PC-9 (cell line): ENCODE measurements at regions not wholly inside any gene's neighbourhood (a gene's known extent, or its start where the extent isn't known, plus 50 kb on each side); places are given as distances from the start of the nearest gene placed in this dataset.

Experiments used
- BruUV-seq: library from RNA; stranded (reverse); fragments of 400-500 nt; replicated peaks from 2 replicates; lab custom pipeline; 2021; lab: Mats Ljungman, UMichigan
- CTCF ChIA-PET: fragments of 300-600 bp; sonication (Branson Sonifier 250); formaldehyde crosslinking; loops from one replicate; lab custom pipeline; 2022; ENCODE audit warnings: antibody characterized with exemption; lab: Charles Lee
- POLR2A ChIA-PET: fragments of 300-600 bp; sonication (Branson Sonifier 250); formaldehyde crosslinking; loops from one replicate; lab custom pipeline; 2022; ENCODE audit warnings: antibody characterized with exemption; ENCODE audit not compliant: unreplicated experiment; lab: Charles Lee
- DNase-seq, 2 experiments: peaks; one replicate each; pipeline versions ENCODE4 v3.0.0 to v3.0.0-alpha.2; 2015 to 2022; ENCODE audit warnings: mixed read lengths in 1 of 2
- H2AFZ ChIP-seq: fragments of 200-600 bp; sonication (generic); 2 replicates; pipeline ENCODE4 v1.8.1; 2017; ENCODE audit warnings: antibody characterized with exemption
- H3F3A ChIP-seq: fragments of 200-600 bp; sonication (generic); 2 replicates; pipeline ENCODE4 v1.8.1; 2017; ENCODE audit warnings: antibody characterized with exemption, mild to moderate bottlenecking, low read depth; ENCODE audit not compliant: insufficient read depth
- H3K27ac ChIP-seq: fragments of 200-600 bp; sonication (generic); 2 replicates; pipeline ENCODE4 v1.6.1; 2016; ENCODE audit warnings: mixed run types
- H3K27me3 ChIP-seq: fragments of 200-600 bp; sonication (generic); 2 replicates; pipeline ENCODE4 v1.6.1; 2016; ENCODE audit warnings: low read depth, mixed run types; ENCODE audit not compliant: insufficient read depth
- H3K36me3 ChIP-seq: fragments of 200-600 bp; sonication (generic); 2 replicates; pipeline ENCODE4 v1.6.1; 2016; ENCODE audit warnings: low read depth, mixed run types
- H3K4me1 ChIP-seq: fragments of 200-600 bp; sonication (generic); replicated peaks from 2 replicates; pipeline ENCODE4 v1.6.1; 2016; ENCODE audit warnings: mixed run types; ENCODE audit not compliant: insufficient read depth
- H3K4me2 ChIP-seq: fragments of 200-600 bp; sonication (generic); 2 replicates; pipeline ENCODE4 v1.6.1; 2017; ENCODE audit warnings: mixed run types
- H3K4me3 ChIP-seq: fragments of 200-600 bp; sonication (generic); 2 replicates; pipeline ENCODE4 v1.6.1; 2016; ENCODE audit warnings: mixed run types
- H3K79me2 ChIP-seq: fragments of 200-600 bp; sonication (generic); 2 replicates; pipeline ENCODE4 v1.6.1; 2017; ENCODE audit warnings: low read depth, mixed run types
- H3K9me2 ChIP-seq: fragments of 200-600 bp; sonication (generic); 2 replicates; pipeline ENCODE4 v1.8.1; 2017; ENCODE audit warnings: mild to moderate bottlenecking; ENCODE audit not compliant: insufficient read depth
- H3K9me3 ChIP-seq: fragments of 200-600 bp; sonication (generic); 2 replicates; pipeline ENCODE4 v1.8.1; 2016; ENCODE audit warnings: low read depth; ENCODE audit not compliant: insufficient read depth
- H4K20me1 ChIP-seq: fragments of 200-600 bp; sonication (generic); 2 replicates; pipeline ENCODE4 v1.8.1; 2017; ENCODE audit not compliant: insufficient read depth
- CTCF ChIP-seq: fragments of 200-600 bp; sonication (generic); conservative IDR thresholded peaks from 2 replicates; pipeline ENCODE4 v1.6.1; 2017; ENCODE audit warnings: mixed run types, antibody characterized with exemption, mild to moderate bottlenecking, moderate library complexity
- EZH2 ChIP-seq: fragments of 200-600 bp; sonication (generic); IDR thresholded peaks from 2 replicates; pipeline ENCODE4 v1.8.0; 2017; ENCODE audit warnings: antibody characterized with exemption, low read depth
- intact Hi-C: fragments of 100-400 bp; cut with micrococcal nuclease; formaldehyde crosslinking; loops from one replicate; pipeline ENCODE4 v1.10.0; 2022; ENCODE audit not compliant: unreplicated experiment

GRCh38 chr13:40302351-40302750 lies 364.1 kb downstream of the FOXO1 start:
- DNase-seq, result no peak
- Histone ChIP-seq H2AFZ (no peak overlapping the region), H3K9me2 (no peaks in the 10 kb centered on the region), H3K79me2 (no peaks in the 10 kb centered on the region), H3K4me3 (no peak overlapping the region), H3K9me3 (peaks cover 5% of the 10 kb centered on the region; the same call in 1 of the 2 replicates), H3K36me3 (no peaks in the 10 kb centered on the region), H3K27ac (no peak overlapping the region), H3K27me3 (no peaks in the 10 kb centered on the region), H3K4me2 (no peak overlapping the region), H4K20me1 (no peaks in the 10 kb centered on the region), H3F3A (no peaks in the 10 kb centered on the region), H3K4me1 (no peaks in the 10 kb centered on the region)
- POLR2A ChIA-PET, result no interaction called here
- CTCF ChIA-PET, result no interaction called here
- intact Hi-C loops, result no loop called here
- TF ChIP-seq EZH2 (no peak), CTCF (no peak)
- BruUV-seq, result no TSS peak

- CTCF ChIA-PET, result no interaction called here
These were observed 362.1 kb downstream of the FOXO1 start for GRCh38 chr13:40304391-40304790.

GRCh38 chr13:40306817-40307216 lies 359.6 kb downstream of the FOXO1 start:
- H3K4me1 ChIP-seq, result no peaks in the 10 kb centered on the region
- no peaks in the 10 kb centered on the region for H4K20me1 ChIP-seq
- TF ChIP-seq CTCF, result no peak
- no peak for TF ChIP-seq EZH2
- H2AFZ ChIP-seq, result no peak overlapping the region
- intact Hi-C loops, result no loop called here
- CTCF ChIA-PET, result no interaction called here
- POLR2A ChIA-PET, result no interaction called here
- no peaks in the 10 kb centered on the region for H3K27me3 ChIP-seq
- no peaks in the 10 kb centered on the region for H3K79me2 ChIP-seq
- H3F3A ChIP-seq, result no peaks in the 10 kb centered on the region
- H3K27ac ChIP-seq, result no peak overlapping the region
- H3K4me3 ChIP-seq, result no peak overlapping the region
- H3K4me2 ChIP-seq, result no peak overlapping the region
- no peak for DNase-seq
- no peaks in the 10 kb centered on the region for H3K36me3 ChIP-seq
- no peaks in the 10 kb centered on the region for H3K9me2 ChIP-seq
- no TSS peak for BruUV-seq
- peaks cover 5% of the 10 kb centered on the region; the same call in 1 of the 2 replicates for H3K9me3 ChIP-seq

More at GRCh38 chr13:40304391-40304790, 362.1 kb downstream of the FOXO1 start:
- no peaks in the 10 kb centered on the region for H4K20me1 ChIP-seq
- H2AFZ ChIP-seq, result no peak overlapping the region
- no TSS peak for BruUV-seq
- H3K4me3 ChIP-seq, result no peak overlapping the region
- no peaks in the 10 kb centered on the region for H3K9me2 ChIP-seq
- no peak for DNase-seq
- POLR2A ChIA-PET, result no interaction called here
- intact Hi-C loops, result no loop called here
- no peaks in the 10 kb centered on the region for H3K27me3 ChIP-seq
- H3K36me3 ChIP-seq, result no peaks in the 10 kb centered on the region
- H3K4me1 ChIP-seq, result no peaks in the 10 kb centered on the region
- H3K79me2 ChIP-seq, result no peaks in the 10 kb centered on the region
- no peaks in the 10 kb centered on the region for H3F3A ChIP-seq
- H3K27ac ChIP-seq, result no peak overlapping the region
- no peak overlapping the region for H3K4me2 ChIP-seq
- peaks cover 5% of the 10 kb centered on the region; the same call in 1 of the 2 replicates for H3K9me3 ChIP-seq
- TF ChIP-seq EZH2 (no peak), CTCF (no peak)
